GM23338 (cell line): ENCODE measurements at regions not wholly inside any gene's neighbourhood (a gene's known extent, or its start where the extent isn't known, plus 50 kb on each side); places are given as distances from the start of the nearest gene placed in this dataset.

ENCODE experiments used
- ATAC-seq: fragments of 200-7000 bp; cut with Tn5 transposase; 3 replicates; pipeline ENCODE4 v1.9.1; 2020
- DNase-seq: peaks from one replicate; pipeline ENCODE4 v3.0.0-alpha.2; 2015; ENCODE audit warnings: low spot score
- H2AFZ ChIP-seq: fragments of 200-600 bp; sonication (generic); 2 replicates; pipeline ENCODE4 v1.8.0; 2016; ENCODE audit warnings: antibody characterized with exemption, mild to moderate bottlenecking, moderate library complexity
- H3F3A ChIP-seq: fragments of 200-600 bp; sonication (generic); replicated peaks from 2 replicates; pipeline ENCODE4 v1.8.0; 2017; ENCODE audit warnings: antibody characterized with exemption, mixed run types, low read depth
- H3K27ac ChIP-seq: fragments of 200-600 bp; sonication (generic); 2 replicates; pipeline ENCODE4 v1.6.1; 2016; ENCODE audit warnings: low read depth
- H3K27me3 ChIP-seq: fragments of 200-600 bp; sonication (generic); 2 replicates; pipeline ENCODE4 v1.8.0; 2016; ENCODE audit warnings: mild to moderate bottlenecking, mixed run types, moderate library complexity; ENCODE audit not compliant: insufficient read depth
- H3K36me3 ChIP-seq: fragments of 200-600 bp; sonication (generic); 2 replicates; pipeline ENCODE4 v1.8.0; 2016; ENCODE audit warnings: mild to moderate bottlenecking; ENCODE audit not compliant: insufficient read depth
- H3K4me1 ChIP-seq: fragments of 200-600 bp; sonication (generic); 2 replicates; pipeline ENCODE4 v1.8.0; 2016; ENCODE audit warnings: mild to moderate bottlenecking, moderate library complexity; ENCODE audit not compliant: insufficient read depth
- H3K4me2 ChIP-seq: fragments of 200-600 bp; sonication (generic); 2 replicates; pipeline ENCODE4 v1.7.1; 2017; ENCODE audit warnings: mixed run types
- H3K4me3 ChIP-seq: fragments of 200-600 bp; sonication (generic); 2 replicates; pipeline ENCODE4 v1.6.1; 2016; ENCODE audit warnings: mixed run types
- H3K79me2 ChIP-seq: fragments of 200-600 bp; sonication (generic); replicated peaks from 2 replicates; pipeline ENCODE4 v1.8.0; 2017; ENCODE audit warnings: mild to moderate bottlenecking; ENCODE audit not compliant: insufficient read depth
- H3K9me2 ChIP-seq: fragments of 200-600 bp; sonication (generic); 2 replicates; pipeline ENCODE4 v1.8.0; 2017; ENCODE audit not compliant: insufficient read depth
- H4K20me1 ChIP-seq: fragments of 200-600 bp; sonication (generic); replicated peaks from 2 replicates; pipeline ENCODE4 v1.8.0; 2017; ENCODE audit warnings: mild to moderate bottlenecking; ENCODE audit not compliant: insufficient read depth
- H3K27ac Mint-ChIP-seq: 2 replicates; pipeline ENCODE4 v1.8.0; 2020; ENCODE audit warnings: inconsistent platforms, mild to moderate bottlenecking, moderate library complexity, mixed read lengths
- H3K27me3 Mint-ChIP-seq: 3 replicates; pipeline ENCODE4 v1.8.0; 2022; ENCODE audit warnings: low read depth, mild to moderate bottlenecking, moderate library complexity, mixed read lengths, inconsistent platforms; ENCODE audit not compliant: insufficient read depth, poor library complexity
- H3K36me3 Mint-ChIP-seq: 3 replicates; pipeline ENCODE4 v1.8.0; 2021; ENCODE audit warnings: low read depth, mild to moderate bottlenecking, inconsistent platforms, moderate library complexity, mixed read lengths
- H3K4me1 Mint-ChIP-seq: 3 replicates; pipeline ENCODE4 v1.8.0; 2020; ENCODE audit warnings: mild to moderate bottlenecking, inconsistent platforms, mixed read lengths
- H3K4me3 Mint-ChIP-seq: 3 replicates; pipeline ENCODE4 v1.8.0; 2021; ENCODE audit warnings: moderate library complexity, mild to moderate bottlenecking, inconsistent platforms, mixed read lengths
- H3K9me3 Mint-ChIP-seq: 3 replicates; pipeline ENCODE4 v1.8.0; 2020; ENCODE audit warnings: moderate library complexity, mild to moderate bottlenecking, inconsistent platforms, mixed read lengths
- CREB1 ChIP-seq: fragments of 250-450 bp; sonication (Bioruptor Pico); IDR thresholded peaks from 2 replicates; pipeline ENCODE4 v1.5.0; 2020; ENCODE audit warnings: low read depth, mild to moderate bottlenecking, moderate library complexity
- ETS1 ChIP-seq: IDR thresholded peaks from 2 replicates; pipeline ENCODE4 v1.6.1; 2016; ENCODE audit warnings: antibody characterized with exemption
- EZH2 ChIP-seq: fragments of 200-600 bp; sonication (generic); IDR thresholded peaks from one replicate; pipeline ENCODE4 v1.8.0; 2017; ENCODE audit warnings: antibody characterized with exemption, mild to moderate bottlenecking, low read depth; ENCODE audit not compliant: unreplicated experiment
- EZH2phosphoT487 ChIP-seq: fragments of 200-600 bp; sonication (generic); IDR thresholded peaks from one replicate; pipeline ENCODE4 v1.8.1; 2018; ENCODE audit warnings: antibody characterized with exemption; ENCODE audit not compliant: unreplicated experiment
- JUNB ChIP-seq: IDR thresholded peaks from one replicate; pipeline ENCODE4 v1.6.1; 2016; ENCODE audit warnings: antibody characterized with exemption; ENCODE audit not compliant: unreplicated experiment
- NANOG ChIP-seq: IDR thresholded peaks from 2 replicates; pipeline ENCODE4 v1.6.1; 2016; ENCODE audit warnings: antibody characterized with exemption, borderline replicate concordance
- POLR2AphosphoS5 ChIP-seq: IDR thresholded peaks from 2 replicates; pipeline ENCODE4 v1.6.1; 2016; ENCODE audit warnings: antibody characterized with exemption, low read depth
- ZNF114 ChIP-seq: fragments of 250-450 bp; sonication (Bioruptor Pico); IDR thresholded peaks from 2 replicates; pipeline ENCODE4 v1.5.0; 2020; ENCODE audit warnings: mild to moderate bottlenecking, moderate library complexity
- ZNF331 ChIP-seq: fragments of 250-450 bp; sonication (Bioruptor Pico); IDR thresholded peaks from 2 replicates; pipeline ENCODE4 v1.5.0; 2020; ENCODE audit warnings: low read depth, mild to moderate bottlenecking, moderate library complexity
- TF ChIP-seq, protein P1 (sequence below), 2 experiments: fragments of 200-600 bp in 1 of 2; sonication (generic) in 1 of 2; conservative IDR thresholded peaks; 2 replicates each; pipeline versions ENCODE4 v1.5.1 to v1.6.1; 2016 to 2017; ENCODE audit warnings: antibody characterized with exemption in 2 of 2, low read depth in 2 of 2, mild to moderate bottlenecking in 2 of 2, moderate library complexity in 1 of 2
- TF ChIP-seq, protein P2 (sequence below): fragments of 250-450 bp; sonication (Bioruptor Pico); IDR thresholded peaks from 2 replicates; pipeline ENCODE4 v1.5.0; 2020; ENCODE audit warnings: mild to moderate bottlenecking, moderate library complexity

DNA sequence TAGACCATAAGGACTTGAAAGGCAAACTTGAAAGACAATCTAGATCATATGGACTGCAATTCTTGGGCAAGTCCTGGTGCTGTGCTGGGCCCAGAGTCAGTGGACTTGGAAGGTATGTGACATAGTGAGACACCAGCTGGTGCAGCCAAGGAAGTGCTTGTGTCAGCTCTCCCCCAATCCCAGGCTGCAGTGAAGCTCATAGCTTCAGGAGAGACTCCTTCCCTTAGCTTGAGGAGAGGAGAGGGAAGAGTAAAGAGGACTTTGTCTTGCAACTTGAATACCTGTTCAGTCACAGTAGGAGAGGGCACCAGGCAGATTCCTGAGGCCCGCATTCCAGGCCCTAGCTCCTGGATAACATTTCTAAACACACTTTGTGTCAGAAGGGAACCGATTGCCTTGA is 127.4 kb upstream of the ZPLD1 start:
- Histone ChIP-seq H3K9me2 (peaks cover 16% of the 10 kb centered on the region; the same call in 1 of the 2 replicates), H3K4me3 (no peak overlapping the region), H3K36me3 (no peaks in the 10 kb centered on the region), H4K20me1 (no peaks in the 10 kb centered on the region), H3K79me2 (no peaks in the 10 kb centered on the region), H3K27ac (no peak overlapping the region), H3K4me2 (no peak overlapping the region), H3K27me3 (no peaks in the 10 kb centered on the region), H3F3A (no peaks in the 10 kb centered on the region), H3K4me1 (no peaks in the 10 kb centered on the region), H2AFZ (no peak overlapping the region)
- Mint-ChIP-seq H3K36me3 (no peaks in the 10 kb centered on the region), H3K4me1 (peaks cover 5% of the 10 kb centered on the region; the same call in 1 of the 3 replicates), H3K27ac (no peak overlapping the region; the same call in 1 of the 2 replicates), H3K27me3 (peaks cover 4% of the 10 kb centered on the region), H3K4me3 (no peak overlapping the region), H3K9me3 (no peaks in the 10 kb centered on the region; the same call in 2 of the 3 replicates)
- TF ChIP-seq, protein P1, sequence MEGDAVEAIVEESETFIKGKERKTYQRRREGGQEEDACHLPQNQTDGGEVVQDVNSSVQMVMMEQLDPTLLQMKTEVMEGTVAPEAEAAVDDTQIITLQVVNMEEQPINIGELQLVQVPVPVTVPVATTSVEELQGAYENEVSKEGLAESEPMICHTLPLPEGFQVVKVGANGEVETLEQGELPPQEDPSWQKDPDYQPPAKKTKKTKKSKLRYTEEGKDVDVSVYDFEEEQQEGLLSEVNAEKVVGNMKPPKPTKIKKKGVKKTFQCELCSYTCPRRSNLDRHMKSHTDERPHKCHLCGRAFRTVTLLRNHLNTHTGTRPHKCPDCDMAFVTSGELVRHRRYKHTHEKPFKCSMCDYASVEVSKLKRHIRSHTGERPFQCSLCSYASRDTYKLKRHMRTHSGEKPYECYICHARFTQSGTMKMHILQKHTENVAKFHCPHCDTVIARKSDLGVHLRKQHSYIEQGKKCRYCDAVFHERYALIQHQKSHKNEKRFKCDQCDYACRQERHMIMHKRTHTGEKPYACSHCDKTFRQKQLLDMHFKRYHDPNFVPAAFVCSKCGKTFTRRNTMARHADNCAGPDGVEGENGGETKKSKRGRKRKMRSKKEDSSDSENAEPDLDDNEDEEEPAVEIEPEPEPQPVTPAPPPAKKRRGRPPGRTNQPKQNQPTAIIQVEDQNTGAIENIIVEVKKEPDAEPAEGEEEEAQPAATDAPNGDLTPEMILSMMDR (conservative IDR thresholded peaks at IDR 0.05; ENCODE audit: low read depth in 2 of 2): peak in 1 of 2 experiments; percentile 29; a peak in 2 of 4 replicates
- TF ChIP-seq, protein P2, sequence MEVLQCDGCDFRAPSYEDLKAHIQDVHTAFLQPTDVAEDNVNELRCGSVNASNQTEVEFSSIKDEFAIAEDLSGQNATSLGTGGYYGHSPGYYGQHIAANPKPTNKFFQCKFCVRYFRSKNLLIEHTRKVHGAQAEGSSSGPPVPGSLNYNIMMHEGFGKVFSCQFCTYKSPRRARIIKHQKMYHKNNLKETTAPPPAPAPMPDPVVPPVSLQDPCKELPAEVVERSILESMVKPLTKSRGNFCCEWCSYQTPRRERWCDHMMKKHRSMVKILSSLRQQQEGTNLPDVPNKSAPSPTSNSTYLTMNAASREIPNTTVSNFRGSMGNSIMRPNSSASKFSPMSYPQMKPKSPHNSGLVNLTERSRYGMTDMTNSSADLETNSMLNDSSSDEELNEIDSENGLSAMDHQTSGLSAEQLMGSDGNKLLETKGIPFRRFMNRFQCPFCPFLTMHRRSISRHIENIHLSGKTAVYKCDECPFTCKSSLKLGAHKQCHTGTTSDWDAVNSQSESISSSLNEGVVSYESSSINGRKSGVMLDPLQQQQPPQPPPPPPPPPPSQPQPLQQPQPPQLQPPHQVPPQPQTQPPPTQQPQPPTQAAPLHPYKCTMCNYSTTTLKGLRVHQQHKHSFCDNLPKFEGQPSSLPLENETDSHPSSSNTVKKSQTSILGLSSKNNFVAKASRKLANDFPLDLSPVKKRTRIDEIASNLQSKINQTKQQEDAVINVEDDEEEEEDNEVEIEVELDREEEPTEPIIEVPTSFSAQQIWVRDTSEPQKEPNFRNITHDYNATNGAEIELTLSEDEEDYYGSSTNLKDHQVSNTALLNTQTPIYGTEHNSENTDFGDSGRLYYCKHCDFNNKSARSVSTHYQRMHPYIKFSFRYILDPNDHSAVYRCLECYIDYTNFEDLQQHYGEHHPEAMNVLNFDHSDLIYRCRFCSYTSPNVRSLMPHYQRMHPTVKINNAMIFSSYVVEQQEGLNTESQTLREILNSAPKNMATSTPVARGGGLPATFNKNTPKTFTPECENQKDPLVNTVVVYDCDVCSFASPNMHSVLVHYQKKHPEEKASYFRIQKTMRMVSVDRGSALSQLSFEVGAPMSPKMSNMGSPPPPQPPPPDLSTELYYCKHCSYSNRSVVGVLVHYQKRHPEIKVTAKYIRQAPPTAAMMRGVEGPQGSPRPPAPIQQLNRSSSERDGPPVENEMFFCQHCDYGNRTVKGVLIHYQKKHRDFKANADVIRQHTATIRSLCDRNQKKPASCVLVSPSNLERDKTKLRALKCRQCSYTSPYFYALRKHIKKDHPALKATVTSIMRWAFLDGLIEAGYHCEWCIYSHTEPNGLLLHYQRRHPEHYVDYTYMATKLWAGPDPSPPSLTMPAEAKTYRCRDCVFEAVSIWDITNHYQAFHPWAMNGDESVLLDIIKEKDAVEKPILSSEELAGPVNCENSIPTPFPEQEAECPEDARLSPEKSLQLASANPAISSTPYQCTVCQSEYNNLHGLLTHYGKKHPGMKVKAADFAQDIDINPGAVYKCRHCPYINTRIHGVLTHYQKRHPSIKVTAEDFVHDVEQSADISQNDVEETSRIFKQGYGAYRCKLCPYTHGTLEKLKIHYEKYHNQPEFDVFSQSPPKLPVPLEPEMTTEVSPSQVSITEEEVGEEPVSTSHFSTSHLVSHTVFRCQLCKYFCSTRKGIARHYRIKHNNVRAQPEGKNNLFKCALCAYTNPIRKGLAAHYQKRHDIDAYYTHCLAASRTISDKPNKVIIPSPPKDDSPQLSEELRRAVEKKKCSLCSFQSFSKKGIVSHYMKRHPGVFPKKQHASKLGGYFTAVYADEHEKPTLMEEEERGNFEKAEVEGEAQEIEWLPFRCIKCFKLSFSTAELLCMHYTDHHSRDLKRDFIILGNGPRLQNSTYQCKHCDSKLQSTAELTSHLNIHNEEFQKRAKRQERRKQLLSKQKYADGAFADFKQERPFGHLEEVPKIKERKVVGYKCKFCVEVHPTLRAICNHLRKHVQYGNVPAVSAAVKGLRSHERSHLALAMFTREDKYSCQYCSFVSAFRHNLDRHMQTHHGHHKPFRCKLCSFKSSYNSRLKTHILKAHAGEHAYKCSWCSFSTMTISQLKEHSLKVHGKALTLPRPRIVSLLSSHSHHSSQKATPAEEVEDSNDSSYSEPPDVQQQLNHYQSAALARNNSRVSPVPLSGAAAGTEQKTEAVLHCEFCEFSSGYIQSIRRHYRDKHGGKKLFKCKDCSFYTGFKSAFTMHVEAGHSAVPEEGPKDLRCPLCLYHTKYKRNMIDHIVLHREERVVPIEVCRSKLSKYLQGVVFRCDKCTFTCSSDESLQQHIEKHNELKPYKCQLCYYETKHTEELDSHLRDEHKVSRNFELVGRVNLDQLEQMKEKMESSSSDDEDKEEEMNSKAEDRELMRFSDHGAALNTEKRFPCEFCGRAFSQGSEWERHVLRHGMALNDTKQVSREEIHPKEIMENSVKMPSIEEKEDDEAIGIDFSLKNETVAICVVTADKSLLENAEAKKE (CRISPR knock-in tag): peak; percentile 40; the same call in 1 of the 2 replicates
- TF ChIP-seq CREB1: no peak
- ATAC-seq (peak; percentile 44; the same call in 1 of the 3 replicates), DNase-seq (peak; percentile 21)

- DNase-seq (no peak), ATAC-seq (no peak)
- Histone ChIP-seq H2AFZ (no peak overlapping the region), H3K79me2 (no peaks in the 10 kb centered on the region), H3K4me2 (no peak overlapping the region), H3K36me3 (no peaks in the 10 kb centered on the region), H3K27ac (no peak overlapping the region), H3K9me2 (no peaks in the 10 kb centered on the region), H4K20me1 (no peaks in the 10 kb centered on the region), H3K4me3 (no peak overlapping the region), H3K27me3 (no peaks in the 10 kb centered on the region), H3F3A (no peaks in the 10 kb centered on the region), H3K4me1 (no peaks in the 10 kb centered on the region)
- H3K27me3 Mint-ChIP-seq: no peaks in the 10 kb centered on the region
- no peaks in the 10 kb centered on the region for H3K4me1 Mint-ChIP-seq
- no peaks in the 10 kb centered on the region for H3K9me3 Mint-ChIP-seq
- no peak overlapping the region for H3K4me3 Mint-ChIP-seq
- H3K36me3 Mint-ChIP-seq: no peaks in the 10 kb centered on the region
- no peak overlapping the region for H3K27ac Mint-ChIP-seq
- TF ChIP-seq EZH2phosphoT487: no peak
- TF ChIP-seq, protein P1 (conservative IDR thresholded peaks at IDR 0.05; ENCODE audit: low read depth in 2 of 2): no peak
- TF ChIP-seq ZNF114 (CRISPR knock-in tag): no peak
- TF ChIP-seq NANOG: no peak
- no peak for TF ChIP-seq CREB1
- no peak for TF ChIP-seq ZNF331 (CRISPR knock-in tag)
- no peak for TF ChIP-seq ETS1
- no peak for TF ChIP-seq POLR2AphosphoS5
- no peak for TF ChIP-seq JUNB
- no peak for TF ChIP-seq EZH2
These were observed 105.7 kb upstream of the ZPLD1 start for GRCh38 chr3:102329066-102329465.
